Cerebellar cortex (tissue), 1 donor: ENCODE measurements at regions not wholly inside any gene's neighbourhood (a gene's known extent, or its start where the extent isn't known, plus 50 kb on each side); places are given as distances from the start of the nearest gene placed in this dataset.

Source experiments
- DNase-seq: peaks from one replicate; pipeline ENCODE4 v3.0.0-alpha.2; 2015; ENCODE audit warnings: low spot score

- no peak for DNase-seq
Observed at GRCh38 chr17:79192503-79193351, 118.1 kb downstream of the ENGASE start.

GRCh38 chr17:79191270-79191934 lies 116.8 kb downstream of the ENGASE start:
- DNase-seq = no peak

- no peak for DNase-seq
Observed at GRCh38 chr17:79189305-79189704, 114.7 kb downstream of the ENGASE start.

- no peak for DNase-seq
Observed at GRCh38 chr17:79188685-79189084, 114.1 kb downstream of the ENGASE start.

- peak; percentile 58 for DNase-seq
Observed at GRCh38 chr17:79188048-79188447, 113.4 kb downstream of the ENGASE start.

- no peak for DNase-seq
Observed at GRCh38 chr17:79187186-79187585, 112.6 kb downstream of the ENGASE start.

- DNase-seq = no peak
Observed at GRCh38 chr17:79186406-79186805, 111.8 kb downstream of the ENGASE start.

- DNase-seq = no peak
Observed at GRCh38 chr17:79185671-79186070, 111.0 kb downstream of the ENGASE start.

GRCh38 chr17:79184219-79184618 lies 109.6 kb downstream of the ENGASE start:
- DNase-seq = no peak

GRCh38 chr17:79183293-79184158 lies 108.9 kb downstream of the ENGASE start:
- DNase-seq = no peak

GRCh38 chr17:79183043-79183292 lies 108.3 kb downstream of the ENGASE start:
- DNase-seq = no peak

- no peak for DNase-seq
Observed at GRCh38 chr17:79182176-79183042, 107.8 kb downstream of the ENGASE start.

- no peak for DNase-seq
Observed at GRCh38 chr17:79180358-79181005, 105.9 kb downstream of the ENGASE start.

GRCh38 chr17:79179334-79179733 lies 104.7 kb downstream of the ENGASE start:
- DNase-seq = no peak

- no peak for DNase-seq
Observed at GRCh38 chr17:79177877-79178276, 103.3 kb downstream of the ENGASE start.

GRCh38 chr17:79176792-79177601 lies 102.4 kb downstream of the ENGASE start:
- DNase-seq = peak; percentile 62

- no peak for DNase-seq
Observed at GRCh38 chr17:79174905-79175856, 100.6 kb downstream of the ENGASE start.

GRCh38 chr17:79174193-79174765 lies 99.7 kb downstream of the ENGASE start:
- DNase-seq = no peak

GRCh38 chr17:79171188-79171587 lies 96.6 kb downstream of the ENGASE start:
- peak; percentile 63 for DNase-seq
